ENCODE measurements at regions not wholly inside any gene's neighbourhood (a gene's known extent, or its start where the extent isn't known, plus 50 kb on each side); places are given as distances from the start of the nearest gene placed in this dataset.
"Not testable (repeated sequence)": the region's sequence is repeated elsewhere in the genome, so short reads cannot be mapped to it uniquely, and the experiment has no call there.

GRCh38 chr20:29427201-29428060 lies 1830.0 kb upstream of the DEFB115 start:
- no peak for DNase-seq (ENCODE audit: low read depth)

GRCh38 chr20:29430531-29430930 lies 1826.9 kb upstream of the DEFB115 start:
- DNase-seq (ENCODE audit: low read depth), result no peak

DNA sequence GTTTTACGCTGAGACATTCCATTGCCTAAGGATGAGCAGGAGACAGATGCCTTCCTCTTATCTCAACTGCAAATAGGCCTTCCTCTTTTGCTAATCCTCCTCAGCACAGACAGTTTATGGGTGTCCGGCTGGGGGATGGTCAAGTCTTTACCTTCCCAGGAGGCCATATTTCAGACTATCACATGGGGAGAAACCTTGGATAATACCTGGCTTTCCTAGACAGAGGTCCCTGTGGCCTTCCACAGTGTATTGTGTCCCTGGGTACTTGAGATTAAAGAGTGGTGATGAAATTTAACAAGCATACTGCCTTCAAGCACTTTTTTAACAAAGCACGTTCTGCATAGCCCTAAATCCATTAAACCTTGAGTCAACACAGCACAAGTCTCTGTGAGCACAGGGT lies 1816.7 kb upstream of the DEFB115 start:
- DNase-seq (ENCODE audit: low read depth), result not testable (repeated sequence)

DNA sequence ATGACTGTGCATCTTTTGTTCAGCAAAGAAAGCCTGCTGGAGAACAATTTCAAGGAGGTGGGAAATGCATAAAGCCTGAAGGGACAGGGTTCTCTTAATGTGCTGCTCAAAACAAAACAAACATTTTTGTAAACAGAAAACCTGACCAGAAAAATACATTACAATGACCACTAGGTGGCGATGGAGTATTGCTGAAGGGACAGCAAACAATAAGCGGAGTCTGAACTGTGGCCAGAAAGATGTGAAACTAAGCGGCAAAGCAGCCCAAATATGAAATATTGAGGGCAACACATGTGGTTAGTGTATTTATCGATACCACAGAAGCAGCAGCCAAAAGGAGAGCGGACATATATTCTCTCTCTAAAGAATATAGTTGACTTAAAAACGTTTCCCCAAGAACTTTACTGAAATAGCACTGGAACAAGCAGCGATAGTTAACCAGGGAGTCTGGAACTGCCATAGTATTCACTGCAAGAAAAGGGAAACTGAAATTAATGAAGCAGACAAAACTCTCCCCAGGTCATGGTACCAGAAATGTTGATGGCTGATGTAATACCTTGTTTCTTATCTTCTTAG lies 1814.2 kb upstream of the DEFB115 start:
- not testable (repeated sequence) for DNase-seq (ENCODE audit: low read depth)

DNA sequence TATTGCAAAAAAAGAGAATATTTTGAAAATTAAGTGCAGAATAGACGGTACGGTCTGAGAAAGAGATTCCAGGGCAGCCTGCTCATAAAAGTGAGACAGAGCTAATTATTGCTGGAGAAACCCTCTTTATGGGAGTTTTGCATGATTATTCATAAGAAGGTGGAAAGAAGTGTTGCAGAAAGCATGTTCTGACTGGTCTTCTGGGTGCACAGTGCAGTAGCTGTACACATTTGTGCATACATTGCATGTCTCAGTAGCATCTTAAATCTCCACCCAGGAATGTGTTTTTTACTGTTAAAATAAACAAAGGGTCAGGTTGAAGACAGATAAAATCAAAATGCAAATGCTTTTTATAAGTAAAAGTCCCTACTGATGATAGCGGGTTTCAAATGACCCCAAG lies 1813.6 kb upstream of the DEFB115 start:
- no peak for DNase-seq (ENCODE audit: low read depth)

DNA sequence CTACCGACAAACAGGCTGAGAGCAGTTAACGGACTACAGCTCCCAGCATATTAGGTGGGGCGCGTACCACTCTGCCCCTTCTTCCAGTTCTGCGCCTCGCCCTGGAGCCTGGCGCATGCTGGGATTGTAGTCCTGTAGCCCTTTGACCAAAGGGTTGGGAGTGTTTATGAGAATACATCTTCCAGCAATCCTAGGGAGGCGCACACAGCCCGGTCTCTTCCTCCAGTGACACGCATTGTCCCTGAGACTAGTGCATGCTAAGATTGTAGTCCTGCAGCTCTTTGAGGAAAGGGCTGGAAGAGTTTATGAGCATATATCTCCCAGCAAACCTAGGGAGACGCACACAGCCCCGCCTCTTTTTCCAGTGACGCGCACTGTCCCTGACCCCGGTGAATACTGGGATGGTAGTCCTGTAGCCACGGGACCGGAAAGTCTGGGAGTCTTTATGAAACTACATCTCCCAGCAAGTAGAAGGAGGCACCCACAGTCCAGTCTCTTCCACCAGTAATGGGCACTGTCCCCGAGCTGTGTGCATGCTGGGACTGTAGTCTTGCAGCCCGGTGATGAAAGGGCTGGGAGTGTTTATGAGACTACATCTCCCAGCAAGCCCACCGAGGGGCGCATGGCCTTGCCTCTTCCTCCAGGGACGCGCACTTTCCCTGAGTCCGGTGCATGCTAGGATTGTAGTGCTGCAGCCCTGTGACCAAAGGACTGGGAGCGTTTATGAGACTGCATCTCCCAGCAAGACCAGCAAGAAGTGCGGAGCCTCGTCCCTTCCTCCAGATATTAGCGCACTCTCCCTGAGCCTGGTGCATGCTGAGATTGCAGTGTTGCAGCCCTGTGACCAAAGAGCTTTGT lies 1812.2 kb upstream of the DEFB115 start:
- peak; percentile 30 for DNase-seq (ENCODE audit: low read depth)

DNA sequence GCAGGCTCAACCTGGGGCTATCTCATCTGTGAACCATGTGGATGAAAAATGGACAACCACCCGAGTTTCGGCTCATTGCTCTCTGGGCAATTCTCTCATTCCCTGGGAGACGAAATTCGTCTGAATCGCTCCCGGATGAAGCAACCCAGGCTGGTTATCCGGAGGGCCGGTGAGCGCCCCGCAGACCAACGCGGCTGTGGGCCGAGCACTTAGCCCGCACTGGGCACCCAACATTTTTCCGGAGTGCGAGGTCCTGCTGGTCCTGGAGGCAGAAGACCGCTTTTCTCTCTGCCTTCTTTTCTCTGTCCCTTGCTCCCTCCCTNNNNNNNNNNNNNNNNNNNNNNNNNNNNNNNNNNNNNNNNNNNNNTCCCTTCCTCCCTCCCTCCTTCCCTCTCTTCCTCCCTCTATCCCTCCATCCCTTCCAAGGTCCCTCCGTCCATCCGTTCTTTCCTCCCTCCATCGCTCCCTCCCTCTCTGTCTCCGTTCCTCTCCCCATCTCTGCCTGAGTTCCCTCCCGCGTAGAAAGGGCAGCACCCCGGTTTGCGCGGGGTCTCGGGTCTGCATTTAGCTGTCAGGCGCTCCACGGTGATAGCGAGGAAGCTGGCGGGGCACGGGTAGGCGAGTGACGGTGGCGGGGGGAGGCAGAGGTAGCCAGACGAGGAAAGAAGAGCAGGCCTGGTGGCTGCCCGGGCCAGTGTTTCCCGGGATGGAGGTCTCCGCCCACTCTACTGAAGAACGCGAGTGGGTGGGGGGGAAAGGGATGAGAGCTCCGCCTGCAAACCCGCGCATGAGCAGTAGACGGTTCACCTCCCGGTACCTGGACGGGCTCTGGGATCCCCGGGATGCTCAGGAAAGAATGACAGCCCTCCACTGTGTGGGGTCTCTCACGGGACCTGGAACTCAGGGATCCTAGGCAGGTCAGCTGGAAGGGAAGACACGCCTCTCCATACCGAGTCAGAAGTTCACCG lies 1809.7 kb upstream of the DEFB115 start:
- DNase-seq (ENCODE audit: low read depth), result not testable (repeated sequence)

- DNase-seq (ENCODE audit: low read depth), result no peak
These were observed 1808.5 kb upstream of the DEFB115 start for GRCh38 chr20:29448806-29449470.

GRCh38 chr20:29452186-29452585 lies 1805.3 kb upstream of the DEFB115 start:
- DNase-seq (ENCODE audit: low read depth), result no peak

DNA sequence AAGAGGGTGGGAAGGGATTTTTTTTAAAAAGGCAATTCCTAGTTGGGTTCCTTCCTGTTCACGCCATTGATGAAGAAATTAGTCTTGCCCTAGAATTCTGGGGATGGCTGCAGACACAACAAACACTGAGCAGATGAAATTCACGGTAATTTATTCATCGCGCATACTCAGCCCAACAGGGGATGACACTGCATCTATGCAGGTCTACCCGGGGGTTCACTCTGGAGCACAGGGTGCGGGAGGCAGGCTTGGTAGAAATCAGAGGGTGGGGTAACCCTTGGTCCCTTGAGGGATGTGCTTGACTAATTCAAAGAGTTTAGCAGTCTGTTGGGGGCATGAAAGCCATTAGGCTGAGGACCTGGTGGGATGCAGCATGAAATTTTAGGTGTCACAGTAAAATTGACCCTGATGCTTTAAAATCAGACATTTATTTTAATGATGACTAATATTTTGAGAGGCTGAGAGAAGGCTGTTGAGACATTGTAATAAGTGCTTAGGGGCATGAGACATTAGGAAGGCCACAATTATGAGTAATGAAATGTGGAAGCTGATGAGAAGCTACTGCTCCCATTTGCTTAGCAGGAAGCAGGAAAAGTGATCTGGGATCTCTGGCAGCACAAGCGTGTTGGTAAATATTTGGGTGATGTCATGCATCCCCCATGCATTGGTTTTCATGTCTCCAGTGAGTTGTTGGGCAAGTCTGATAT lies 1800.3 kb upstream of the DEFB115 start:
- not testable (repeated sequence) for DNase-seq (ENCODE audit: low read depth)

GRCh38 chr20:29472606-29473005 lies 1784.9 kb upstream of the DEFB115 start:
- DNase-seq (ENCODE audit: low read depth), result no peak

- DNase-seq (ENCODE audit: low read depth), result not testable (repeated sequence)
These were observed 1764.6 kb upstream of the DEFB115 start for GRCh38 chr20:29492840-29493239.

DNA sequence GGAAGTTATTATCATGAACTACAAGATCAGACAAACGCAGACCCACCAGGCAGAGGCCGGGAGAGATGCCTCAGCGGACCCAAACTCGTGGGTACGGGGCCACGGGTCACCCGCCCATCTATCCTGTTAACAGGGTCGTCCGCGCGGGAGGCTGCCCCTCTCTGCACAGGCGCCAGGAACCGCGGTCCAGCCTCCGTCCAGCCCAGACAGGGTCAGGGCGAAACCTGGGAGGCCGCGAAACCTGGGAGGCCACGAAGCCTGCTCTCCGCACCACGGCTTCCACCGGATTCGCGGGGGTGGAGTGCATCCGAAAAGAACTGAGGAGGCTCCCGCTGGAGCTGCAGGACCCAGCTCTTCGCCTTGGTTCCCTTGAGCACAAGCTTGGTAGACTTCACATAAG lies 1760.7 kb upstream of the DEFB115 start:
- DNase-seq (ENCODE audit: low read depth), result not testable (repeated sequence)

- peak; percentile 30 for DNase-seq (ENCODE audit: low read depth)
These were observed 1760.2 kb upstream of the DEFB115 start for GRCh38 chr20:29497261-29497671.

DNA sequence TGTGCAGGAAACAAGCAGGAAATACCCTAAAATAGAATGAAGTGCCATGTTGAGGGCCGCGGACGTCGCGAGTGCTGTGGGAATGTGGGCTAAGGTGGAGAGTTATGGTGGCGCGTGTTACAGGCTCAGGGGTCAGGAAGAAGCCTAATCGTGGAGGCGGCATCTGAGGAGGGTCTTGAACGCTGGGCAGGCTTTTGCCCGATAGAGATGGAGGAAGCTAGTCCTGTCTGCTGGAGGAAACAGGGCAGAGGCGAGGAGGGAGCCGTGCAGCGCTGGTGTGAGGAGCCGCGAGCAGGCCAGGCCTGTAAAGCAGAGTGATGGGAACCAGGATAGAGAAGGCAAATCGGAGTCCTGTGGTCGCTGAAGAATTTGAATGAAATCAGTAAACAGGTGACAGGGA lies 1759.8 kb upstream of the DEFB115 start:
- DNase-seq (ENCODE audit: low read depth), result not testable (repeated sequence)

GRCh38 chr20:29500738-29501137 lies 1756.7 kb upstream of the DEFB115 start:
- not testable (repeated sequence) for DNase-seq (ENCODE audit: low read depth)

GRCh38 chr20:29514634-29515033 lies 1742.8 kb upstream of the DEFB115 start:
- DNase-seq (ENCODE audit: low read depth), result not testable (repeated sequence)

- not testable (repeated sequence) for DNase-seq (ENCODE audit: low read depth)
These were observed 1740.6 kb upstream of the DEFB115 start for GRCh38 chr20:29516847-29517246.

- DNase-seq (ENCODE audit: low read depth), result not testable (repeated sequence)
These were observed 1737.7 kb upstream of the DEFB115 start for GRCh38 chr20:29519610-29520241.
